HG02678 (cell line): ENCODE measurements at regions not wholly inside any gene's neighbourhood (a gene's known extent, or its start where the extent isn't known, plus 50 kb on each side); places are given as distances from the start of the nearest gene placed in this dataset.
"Not testable (repeated sequence)": the region's sequence is repeated elsewhere in the genome, so short reads cannot be mapped to it uniquely, and the experiment has no call there.

Experiments
- ATAC-seq: cut with Tn5 transposase; IDR thresholded peaks from one replicate; pipeline ENCODE4 v1.9.1; 2021; ENCODE audit warnings: mild to moderate bottlenecking, moderate library complexity; ENCODE audit not compliant: unreplicated experiment

- no peak for ATAC-seq
Measured at GRCh38 chr10:65628493-65629139, 1297.2 kb upstream of the LRRTM3 start.

GRCh38 chr10:65660006-65660405, 1265.8 kb upstream of the LRRTM3 start:
- no peak for ATAC-seq

GRCh38 chr10:65670087-65670486, 1255.7 kb upstream of the LRRTM3 start:
- ATAC-seq: no peak

GRCh38 chr10:65670596-65670995, 1255.2 kb upstream of the LRRTM3 start:
- not testable (repeated sequence) for ATAC-seq

- ATAC-seq: no peak
Measured at GRCh38 chr10:65675236-65675635, 1250.6 kb upstream of the LRRTM3 start.

- ATAC-seq: no peak
Measured at GRCh38 chr10:65684896-65685295, 1240.9 kb upstream of the LRRTM3 start.

GRCh38 chr10:65701168-65701776, 1224.6 kb upstream of the LRRTM3 start:
- no peak for ATAC-seq

- no peak for ATAC-seq
Measured at GRCh38 chr10:65708057-65708456, 1217.8 kb upstream of the LRRTM3 start.

- ATAC-seq: no peak
Measured at GRCh38 chr10:65710306-65710705, 1215.5 kb upstream of the LRRTM3 start.

GRCh38 chr10:65719790-65720189, 1206.0 kb upstream of the LRRTM3 start:
- no peak for ATAC-seq

GRCh38 chr10:65720901-65721300, 1204.9 kb upstream of the LRRTM3 start:
- ATAC-seq: no peak

- no peak for ATAC-seq
Measured at GRCh38 chr10:65723525-65723924, 1202.3 kb upstream of the LRRTM3 start.

GRCh38 chr10:65735382-65735781, 1190.5 kb upstream of the LRRTM3 start:
- no peak for ATAC-seq

GRCh38 chr10:65742906-65743305, 1182.9 kb upstream of the LRRTM3 start:
- no peak for ATAC-seq

- no peak for ATAC-seq
Measured at GRCh38 chr10:65751218-65751617, 1174.6 kb upstream of the LRRTM3 start.

GRCh38 chr10:65751896-65752295, 1173.9 kb upstream of the LRRTM3 start:
- no peak for ATAC-seq

GRCh38 chr10:65753532-65753931, 1172.3 kb upstream of the LRRTM3 start:
- ATAC-seq: no peak

- no peak for ATAC-seq
Measured at GRCh38 chr10:65754112-65754511, 1171.7 kb upstream of the LRRTM3 start.

GRCh38 chr10:65762311-65762710, 1163.5 kb upstream of the LRRTM3 start:
- ATAC-seq: no peak

- ATAC-seq: no peak
Measured at GRCh38 chr10:65765006-65765541, 1160.8 kb upstream of the LRRTM3 start.

- no peak for ATAC-seq
Measured at GRCh38 chr10:65769828-65770227, 1156.0 kb upstream of the LRRTM3 start.

GRCh38 chr10:65778753-65779152, 1147.1 kb upstream of the LRRTM3 start:
- no peak for ATAC-seq

- ATAC-seq: no peak
Measured at GRCh38 chr10:65779985-65780384, 1145.9 kb upstream of the LRRTM3 start.
